ENCODE measurements at regions not wholly inside any gene's neighbourhood (a gene's known extent, or its start where the extent isn't known, plus 50 kb on each side); places are given as distances from the start of the nearest gene placed in this dataset.

DNA sequence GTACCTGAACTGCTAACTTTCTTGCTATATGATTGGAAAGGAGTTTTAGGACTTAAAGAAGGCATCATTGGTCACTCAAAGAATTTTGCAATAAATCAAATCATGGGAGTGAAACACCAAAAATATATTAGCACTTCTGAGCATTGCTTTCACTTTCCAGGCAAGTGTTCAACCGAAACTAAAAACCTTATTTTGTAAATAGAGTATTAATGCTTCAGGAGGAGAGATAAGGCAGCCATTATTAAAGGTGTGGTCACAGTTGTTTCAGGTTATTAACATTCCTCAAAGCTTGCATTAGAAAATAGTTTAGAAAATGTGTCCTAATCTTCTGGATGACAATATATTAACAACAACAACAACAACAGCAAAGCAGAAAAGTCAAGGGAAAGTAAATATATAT, 92.3 kb upstream of the TLL1 start:
- TF ChIP-seq EZH2 (IDR thresholded peaks at IDR 0.05): no peak
- no peak for TF ChIP-seq POLR2AphosphoS5 (IDR thresholded peaks at IDR 0.05; ENCODE audit: borderline replicate concordance, low read depth, low read length)
- TF ChIP-seq FOXP2 (optimal IDR thresholded peaks at IDR 0.05; ENCODE audit: control extremely low read depth, extremely low read length, insufficient read depth): no peak
